Panc1 (cell line): ENCODE measurements at regions not wholly inside any gene's neighbourhood (a gene's known extent, or its start where the extent isn't known, plus 50 kb on each side); places are given as distances from the start of the nearest gene placed in this dataset.
"Not testable (repeated sequence)": the region's sequence is repeated elsewhere in the genome, so short reads cannot be mapped to it uniquely, and the experiment has no call there.

Experiments used
- ATAC-seq: fragments of 200-7000 bp; cut with Tn5 transposase; 2 replicates; pipeline ENCODE4 v1.9.1; 2020; ENCODE audit warnings: mild to moderate bottlenecking, moderate library complexity
- BruUV-seq: library from RNA; stranded (reverse); fragments of 400-500 nt; replicated peaks from 2 replicates; lab custom pipeline; 2021; lab: Mats Ljungman, UMichigan
- CTCF ChIA-PET: fragments of 300-600 bp; sonication (Branson Sonifier 250); formaldehyde crosslinking; loops from one replicate; lab custom pipeline; 2022; ENCODE audit warnings: antibody characterized with exemption; lab: Charles Lee
- POLR2A ChIA-PET: fragments of 300-600 bp; sonication (Branson Sonifier 250); formaldehyde crosslinking; loops from one replicate; lab custom pipeline; 2022; ENCODE audit warnings: antibody characterized with exemption; lab: Charles Lee
- DNase-seq: peaks from one replicate; pipeline ENCODE4 v3.0.0-alpha.2; 2010; ENCODE audit warnings: low read depth, low spot score
- H3K27ac ChIP-seq: 2 replicates; pipeline ENCODE4 v1.5.1; 2011; ENCODE audit warnings: mild to moderate bottlenecking, low read length, inconsistent platforms
- H3K27me3 ChIP-seq: fragments of 200-500 bp; sonication (Bioruptor generic); 2 replicates; pipeline ENCODE4 v1.6.0; 2014; ENCODE audit warnings: low read length, inconsistent platforms; ENCODE audit not compliant: control insufficient read depth, insufficient read depth
- H3K36me3 ChIP-seq: fragments of 200-500 bp; sonication (Bioruptor generic); 2 replicates; pipeline ENCODE4 v1.5.1; 2014; ENCODE audit warnings: inconsistent platforms, mild to moderate bottlenecking, low read length, moderate library complexity; ENCODE audit not compliant: control insufficient read depth, insufficient read depth
- H3K4me1 ChIP-seq: 2 replicates; pipeline ENCODE4 v1.5.1; 2011; ENCODE audit warnings: inconsistent platforms, mild to moderate bottlenecking, low read length, moderate library complexity; ENCODE audit not compliant: control insufficient read depth, insufficient read depth
- H3K4me3 ChIP-seq, 2 experiments: 2 replicates each; pipeline ENCODE4 v1.5.1; 2011 to 2012; ENCODE audit warnings: low read depth in 2 of 2, low read length in 2 of 2, mild to moderate bottlenecking in 2 of 2, inconsistent platforms in 1 of 2, moderate library complexity in 1 of 2
- H3K9me3 ChIP-seq: fragments of 200-500 bp; sonication (Bioruptor generic); 2 replicates; pipeline ENCODE4 v1.5.1; 2014; ENCODE audit warnings: low read depth, mild to moderate bottlenecking, inconsistent platforms, low read length, moderate library complexity; ENCODE audit not compliant: control insufficient read depth, insufficient read depth
- CTCF ChIP-seq: fragments of 450-650 bp; IDR thresholded peaks from 2 replicates; pipeline ENCODE4 v1.5.1; 2017; ENCODE audit warnings: mild to moderate bottlenecking
- POLR2AphosphoS5 ChIP-seq: IDR thresholded peaks from 2 replicates; pipeline ENCODE4 v1.6.1; 2012; ENCODE audit warnings: mild to moderate bottlenecking, low read depth, low read length, moderate library complexity
- REST ChIP-seq, 2 experiments: IDR thresholded peaks; 2 replicates each; pipeline ENCODE4 v1.6.1; 2011 to 2012; ENCODE audit warnings: low read depth in 2 of 2, control low read depth in 1 of 2, low read length in 1 of 2, mild to moderate bottlenecking in 1 of 2, moderate library complexity in 1 of 2; ENCODE audit not compliant: insufficient read depth in 1 of 2
- SIN3A ChIP-seq: IDR thresholded peaks from 2 replicates; pipeline ENCODE4 v1.6.1; 2012; ENCODE audit warnings: low read depth, mild to moderate bottlenecking, low read length, moderate library complexity, borderline replicate concordance; ENCODE audit not compliant: insufficient read depth
- TCF7L2 ChIP-seq: IDR thresholded peaks from 2 replicates; pipeline ENCODE4 v1.6.1; 2011; ENCODE audit warnings: mild to moderate bottlenecking, low read depth, low read length, inconsistent platforms
- in situ Hi-C: cut with HindIII; loops from 2 replicates; pipeline ENCODE4 v1.10.0; 2016; ENCODE audit warnings: low sequenced_read_pairs, low pct_unique_long_range_greater_than_20kb
- intact Hi-C: fragments of 100-400 bp; cut with micrococcal nuclease; formaldehyde crosslinking; loops from one replicate; pipeline ENCODE4 v1.10.0; 2022; ENCODE audit not compliant: unreplicated experiment

DNA sequence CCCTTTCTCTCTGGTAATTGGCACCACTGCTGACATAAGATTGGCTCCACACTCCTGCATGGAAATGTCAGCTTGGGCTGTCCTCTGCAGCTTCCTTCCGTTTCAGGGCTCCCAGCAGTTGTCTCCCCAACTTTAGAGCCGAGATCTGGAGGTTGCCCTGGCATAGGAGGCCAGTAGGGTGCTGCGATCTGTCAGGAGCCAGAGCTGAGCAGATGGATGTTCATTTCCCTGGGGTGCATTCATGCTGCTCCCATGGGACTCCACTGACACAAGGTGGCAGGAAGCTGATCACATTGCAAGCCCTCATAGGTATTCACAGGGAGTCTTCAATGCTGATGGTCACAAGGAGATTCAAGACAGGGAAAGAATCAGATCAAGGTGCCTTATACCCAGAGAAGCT lies 116.6 kb upstream of the RAI2 start:
- H3K9me3 ChIP-seq: no peaks in the 10 kb centered on the region
- in situ Hi-C loops (no loop called here), intact Hi-C loops (no loop called here)
- ChIA-PET CTCF (no interaction called here), POLR2A (no interaction called here)
- TF ChIP-seq SIN3A (no peak), TCF7L2 (no peak), CTCF (no peak), REST (IDR thresholded peaks at IDR 0.05; ENCODE audit: insufficient read depth in 1 of 2, low read depth in 2 of 2, low read length in 1 of 2) (no peak), POLR2AphosphoS5 (no peak)
- H3K36me3 ChIP-seq: no peaks in the 10 kb centered on the region
- no peak for DNase-seq
- no TSS peak for BruUV-seq
- no peaks in the 10 kb centered on the region for H3K27me3 ChIP-seq
- no peak for ATAC-seq
- H3K27ac ChIP-seq: no peak overlapping the region
- H3K4me1 ChIP-seq: no peaks in the 10 kb centered on the region
- H3K4me3 ChIP-seq: no peak overlapping the region

DNA sequence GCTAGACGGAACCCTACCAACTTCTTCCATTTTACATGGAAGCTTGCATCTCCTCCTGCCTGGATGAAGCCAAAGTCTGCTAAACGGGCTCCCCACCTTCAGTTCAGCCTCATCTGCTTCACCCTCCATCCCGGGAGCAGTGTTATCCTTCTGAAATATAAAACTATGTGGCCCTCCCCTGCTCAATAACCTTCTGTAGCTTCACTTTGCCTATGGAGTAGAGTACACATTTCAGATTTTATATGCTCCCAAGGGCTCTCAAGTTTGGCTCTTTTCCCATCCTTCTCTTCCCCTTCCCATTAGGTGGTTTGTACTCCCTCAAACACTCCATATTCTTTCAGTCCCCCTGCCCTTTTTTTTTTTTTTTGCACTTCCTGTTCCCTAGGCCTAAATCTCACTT lies 115.9 kb upstream of the RAI2 start:
- ChIA-PET POLR2A (no interaction called here), CTCF (no interaction called here)
- intact Hi-C loops (no loop called here), in situ Hi-C loops (no loop called here)
- H3K27ac ChIP-seq: no peak overlapping the region
- TF ChIP-seq SIN3A (no peak), REST (IDR thresholded peaks at IDR 0.05; ENCODE audit: insufficient read depth in 1 of 2, low read depth in 2 of 2, low read length in 1 of 2) (no peak)
- H3K36me3 ChIP-seq: no peaks in the 10 kb centered on the region
- no peak for ATAC-seq
- no TSS peak for BruUV-seq
- no peaks in the 10 kb centered on the region for H3K4me1 ChIP-seq
- DNase-seq: no peak
- H3K4me3 ChIP-seq: no peak overlapping the region
- H3K9me3 ChIP-seq: no peaks in the 10 kb centered on the region
- no peaks in the 10 kb centered on the region for H3K27me3 ChIP-seq

GRCh38 chrX:17975349-17975748 lies 114.3 kb upstream of the RAI2 start:
- H3K4me3 ChIP-seq, DNase-seq, in situ Hi-C loops, H3K36me3 ChIP-seq, ATAC-seq, CTCF ChIA-PET, H3K27me3 ChIP-seq, H3K27ac ChIP-seq, intact Hi-C loops, H3K9me3 ChIP-seq, H3K4me1 ChIP-seq, BruUV-seq, POLR2A ChIA-PET: not testable (repeated sequence)
